ENCODE measurements at regions not wholly inside any gene's neighbourhood (a gene's known extent, or its start where the extent isn't known, plus 50 kb on each side); places are given as distances from the start of the nearest gene placed in this dataset.

DNA sequence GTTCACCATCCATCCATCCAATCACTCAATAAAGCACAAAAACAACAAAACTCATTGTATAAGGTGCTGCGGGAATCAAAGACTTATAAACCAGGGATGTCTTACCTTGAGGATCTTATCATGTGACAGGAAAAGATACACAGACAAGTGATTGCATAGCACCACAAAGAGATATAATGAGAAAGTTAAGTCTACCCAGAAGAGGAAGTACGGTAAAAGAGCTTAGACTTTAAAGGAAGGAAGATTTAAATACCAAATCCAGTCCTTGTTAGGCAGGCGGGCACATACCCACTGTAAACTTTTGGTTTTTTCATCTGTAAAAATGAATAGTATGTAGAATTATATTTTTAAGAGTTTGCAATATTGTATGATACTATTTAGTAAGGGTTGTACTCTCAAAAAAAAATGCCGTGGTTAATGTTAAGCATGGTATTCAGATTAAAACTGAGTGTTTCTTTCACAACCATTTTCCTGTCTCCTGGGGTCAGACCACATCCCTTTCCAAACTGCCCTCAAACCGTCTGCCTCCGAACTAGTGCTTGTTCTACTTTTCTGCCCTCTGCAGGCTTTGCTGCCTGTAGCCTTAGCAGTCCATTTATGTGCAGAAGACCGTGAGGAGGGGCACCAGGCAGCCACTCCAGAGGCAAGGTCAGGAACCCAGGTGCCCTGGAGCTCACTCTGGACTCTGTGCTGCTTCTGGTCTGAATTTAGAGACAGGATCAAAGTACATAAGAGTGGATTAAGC lies 179.5 kb upstream of the SYNDIG1 start:
- H3K4me3 ChIP-seq (ENCODE audit: low read depth in 2 of 2, low read length in 2 of 2) = no peak overlapping the region
- no peaks in the 10 kb centered on the region for H3K9me3 ChIP-seq (ENCODE audit: control insufficient read depth, insufficient read depth, low read depth, low read length)
- ChIA-PET CTCF (no interaction called here), POLR2A (no interaction called here)
- no peaks in the 10 kb centered on the region for H3K36me3 ChIP-seq (ENCODE audit: control insufficient read depth, insufficient read depth, low read length)
- in situ Hi-C loops (cut with HindIII; ENCODE audit: low pct_unique_long_range_greater_than_20kb, low sequenced_read_pairs) = no loop called here
- H3K27ac ChIP-seq (ENCODE audit: low read length) = no peak overlapping the region
- no peak for TF ChIP-seq TCF7L2 (IDR thresholded peaks at IDR 0.05; ENCODE audit: low read depth, low read length)
- no peak for TF ChIP-seq REST (IDR thresholded peaks at IDR 0.05; ENCODE audit: insufficient read depth in 1 of 2, low read depth in 2 of 2, low read length in 1 of 2)
- TF ChIP-seq POLR2AphosphoS5 (IDR thresholded peaks at IDR 0.05; ENCODE audit: low read depth, low read length) = no peak
- no peak for TF ChIP-seq SIN3A (IDR thresholded peaks at IDR 0.05; ENCODE audit: borderline replicate concordance, insufficient read depth, low read depth, low read length)
- no peak for TF ChIP-seq CTCF (IDR thresholded peaks at IDR 0.05)
- intact Hi-C loops (cut with micrococcal nuclease; ENCODE audit: unreplicated experiment) = no loop called here
- ATAC-seq (no peak), DNase-seq (ENCODE audit: low read depth, low spot score) (no peak)
- H3K27me3 ChIP-seq (ENCODE audit: control insufficient read depth, insufficient read depth, low read length) = no peaks in the 10 kb centered on the region
- no peaks in the 10 kb centered on the region for H3K4me1 ChIP-seq (ENCODE audit: control insufficient read depth, insufficient read depth, low read length)
- BruUV-seq (replicated peaks) = no TSS peak

DNA sequence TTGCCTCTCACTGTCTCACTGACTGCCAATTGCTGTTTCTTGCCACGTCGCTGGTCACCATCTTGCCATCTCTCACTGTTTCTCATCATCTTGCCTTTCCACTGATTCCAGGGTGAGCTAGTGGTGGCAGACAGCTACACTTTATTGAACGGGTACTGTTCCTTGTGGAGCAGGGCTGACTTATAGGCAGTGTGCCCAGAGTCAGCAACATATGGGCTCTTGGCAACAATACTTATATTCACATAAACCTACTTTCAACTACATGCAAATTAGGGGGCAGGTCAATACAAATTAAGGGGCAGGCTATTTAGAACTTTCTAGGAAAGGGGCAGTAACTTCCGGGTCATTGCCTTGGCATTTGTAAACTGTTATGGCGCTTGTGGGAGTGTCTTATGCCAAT lies 186.2 kb upstream of the SYNDIG1 start:
- BruUV-seq (replicated peaks) = no TSS peak
- POLR2A ChIA-PET = no interaction called here
- no peaks in the 10 kb centered on the region for H3K27me3 ChIP-seq (ENCODE audit: control insufficient read depth, insufficient read depth, low read length)
- H3K4me1 ChIP-seq (ENCODE audit: control insufficient read depth, insufficient read depth, low read length) = no peaks in the 10 kb centered on the region
- DNase-seq (ENCODE audit: low read depth, low spot score) (no peak), ATAC-seq (no peak)
- no peaks in the 10 kb centered on the region for H3K9me3 ChIP-seq (ENCODE audit: control insufficient read depth, insufficient read depth, low read depth, low read length)
- intact Hi-C loops (cut with micrococcal nuclease; ENCODE audit: unreplicated experiment) (no loop called here), in situ Hi-C loops (cut with HindIII; ENCODE audit: low pct_unique_long_range_greater_than_20kb, low sequenced_read_pairs) (no loop called here)
- no peak overlapping the region for H3K27ac ChIP-seq (ENCODE audit: low read length)
- H3K36me3 ChIP-seq (ENCODE audit: control insufficient read depth, insufficient read depth, low read length) = no peaks in the 10 kb centered on the region
- CTCF ChIA-PET = no interaction called here
- no peak overlapping the region for H3K4me3 ChIP-seq (ENCODE audit: low read depth in 2 of 2, low read length in 2 of 2)
- TF ChIP-seq CTCF (IDR thresholded peaks at IDR 0.05) (no peak), POLR2AphosphoS5 (IDR thresholded peaks at IDR 0.05; ENCODE audit: low read depth, low read length) (no peak), SIN3A (IDR thresholded peaks at IDR 0.05; ENCODE audit: borderline replicate concordance, insufficient read depth, low read depth, low read length) (no peak), REST (IDR thresholded peaks at IDR 0.05; ENCODE audit: insufficient read depth in 1 of 2, low read depth in 2 of 2, low read length in 1 of 2) (no peak)
